GM12872 (cell line): ENCODE measurements at regions not wholly inside any gene's neighbourhood (a gene's known extent, or its start where the extent isn't known, plus 50 kb on each side); places are given as distances from the start of the nearest gene placed in this dataset.

Experiments used
- CTCF ChIP-seq: IDR thresholded peaks from 3 replicates; pipeline ENCODE4 v1.5.1; 2011; ENCODE audit warnings: low read depth, mild to moderate bottlenecking, low read length, moderate library complexity; ENCODE audit not compliant: insufficient read depth

DNA sequence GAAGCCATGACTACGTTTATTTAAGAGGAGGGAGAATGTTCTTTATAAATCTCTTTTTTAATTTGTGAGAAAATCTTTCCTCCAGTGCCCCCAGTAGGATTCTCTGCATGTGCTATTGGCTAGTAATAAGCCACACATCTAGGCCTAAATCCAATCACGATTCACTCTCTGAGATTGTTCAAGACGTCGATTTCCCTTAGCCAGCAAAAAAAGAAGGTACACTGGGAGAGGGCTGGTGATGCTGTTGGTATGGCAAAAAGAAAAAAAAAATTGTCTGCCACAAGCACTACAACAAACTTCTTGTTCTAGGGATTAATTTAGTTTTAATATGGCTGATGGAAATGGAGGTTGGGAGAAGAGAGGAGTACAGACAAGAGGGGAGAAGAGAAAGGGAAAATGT, 130.5 kb upstream of the MROH9 start:
- TF ChIP-seq CTCF = no peak

GRCh38 chr1:170806961-170807360, 128.4 kb upstream of the MROH9 start:
- TF ChIP-seq CTCF = no peak

DNA sequence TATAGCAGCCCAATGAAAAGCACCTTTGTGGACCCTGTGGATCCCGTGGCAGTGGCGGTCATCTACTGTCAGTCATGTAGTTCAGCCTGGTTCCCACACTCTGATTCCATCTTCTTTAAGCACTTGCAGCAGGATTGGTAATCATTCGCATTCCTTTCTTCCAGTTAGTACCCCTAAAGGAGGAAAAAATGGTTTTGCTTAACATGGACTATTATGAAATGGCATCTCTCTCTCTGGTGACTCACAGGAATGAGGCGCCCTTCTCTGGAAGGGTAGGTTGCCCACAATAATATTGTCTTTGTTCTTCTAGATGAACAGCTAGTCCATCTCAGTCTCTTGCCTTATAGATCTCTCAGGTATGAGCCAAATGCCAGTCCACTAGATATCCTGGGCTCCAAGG, 127.9 kb upstream of the MROH9 start:
- TF ChIP-seq CTCF = no peak

GRCh38 chr1:170808216-170808885, 127.0 kb upstream of the MROH9 start:
- TF ChIP-seq CTCF = no peak

DNA sequence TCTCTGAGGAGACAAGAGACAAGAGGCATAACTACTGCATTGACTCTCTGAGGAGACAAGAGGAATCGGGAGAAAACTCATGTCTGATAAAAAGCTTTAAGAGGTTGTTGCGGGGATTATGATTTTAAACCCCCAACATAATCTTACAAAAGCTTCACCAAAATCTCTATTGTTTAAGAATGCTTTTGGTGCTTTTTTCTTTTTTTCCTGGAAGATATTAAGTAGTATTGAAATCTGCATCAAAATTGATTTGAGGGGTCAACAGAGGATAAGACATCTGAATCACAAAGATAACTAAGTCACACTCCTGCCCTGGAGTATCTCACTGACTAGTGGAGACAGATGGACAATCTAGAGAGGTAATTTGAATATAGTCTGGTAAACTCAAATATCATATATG, 115.6 kb upstream of the MROH9 start:
- TF ChIP-seq CTCF = no peak

- TF ChIP-seq CTCF = no peak
These were observed 112.2 kb upstream of the MROH9 start for GRCh38 chr1:170823120-170823519.

DNA sequence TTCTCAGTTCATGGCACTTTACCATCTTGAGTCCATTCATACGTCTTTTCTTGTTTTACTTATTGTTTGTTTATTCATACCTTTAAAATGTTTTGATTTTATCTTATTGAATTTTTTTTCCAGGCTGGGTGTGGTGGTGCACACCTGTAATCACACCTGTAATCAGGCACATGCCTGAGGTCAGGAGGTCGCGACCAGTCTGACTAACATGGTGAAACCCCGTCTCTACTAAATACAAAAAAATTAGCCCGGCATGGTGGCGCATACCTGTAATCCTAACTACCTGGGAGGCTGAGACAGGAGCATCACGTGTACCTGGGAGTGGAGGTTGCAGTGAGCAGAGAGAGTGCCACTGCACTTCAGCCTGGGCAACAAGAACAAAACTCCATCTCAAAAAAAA, 104.1 kb upstream of the MROH9 start:
- no peak for TF ChIP-seq CTCF
